Fibroblast of mammary gland (primary cell): ENCODE measurements at regions not wholly inside any gene's neighbourhood (a gene's known extent, or its start where the extent isn't known, plus 50 kb on each side); places are given as distances from the start of the nearest gene placed in this dataset.
"Not testable (repeated sequence)": the region's sequence is repeated elsewhere in the genome, so short reads cannot be mapped to it uniquely, and the experiment has no call there.

Source experiments
- DNase-seq: peaks from one replicate; pipeline ENCODE4 v3.0.0-alpha.2; 2010; ENCODE audit warnings: low read depth
- H3K4me3 ChIP-seq: 2 replicates; pipeline ENCODE4 v1.5.1; 2011; ENCODE audit warnings: low read depth, mild to moderate bottlenecking, low read length, moderate library complexity; ENCODE audit not compliant: control insufficient read depth
- TF ChIP-seq, protein P1 (sequence below): conservative IDR thresholded peaks from 2 replicates; pipeline ENCODE4 v1.5.1; 2011; ENCODE audit warnings: low read depth, low read length, inconsistent platforms; ENCODE audit not compliant: control insufficient read depth, insufficient read depth

DNA sequence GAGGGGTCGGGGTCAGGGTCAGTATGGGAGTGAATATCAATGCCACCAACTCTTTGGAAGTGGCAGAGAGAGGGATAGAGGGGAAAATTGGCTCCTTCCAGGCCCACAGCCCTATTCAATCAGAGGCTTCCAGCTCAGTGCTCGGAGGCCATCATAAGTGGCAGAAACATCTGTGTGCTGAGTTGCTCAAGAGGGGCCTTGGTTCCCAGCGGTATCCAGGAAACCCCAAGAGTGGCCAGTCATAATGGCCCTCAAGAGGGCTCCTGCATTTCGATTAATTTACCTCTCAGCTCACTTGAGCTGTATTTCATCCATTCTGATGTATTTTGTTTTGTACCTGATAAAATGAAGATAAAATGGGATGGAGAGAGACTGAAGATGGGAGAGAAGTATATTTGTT, 154.3 kb upstream of the EOLA2 start:
- H3K4me3 ChIP-seq, result no peak overlapping the region
- TF ChIP-seq, protein P1, sequence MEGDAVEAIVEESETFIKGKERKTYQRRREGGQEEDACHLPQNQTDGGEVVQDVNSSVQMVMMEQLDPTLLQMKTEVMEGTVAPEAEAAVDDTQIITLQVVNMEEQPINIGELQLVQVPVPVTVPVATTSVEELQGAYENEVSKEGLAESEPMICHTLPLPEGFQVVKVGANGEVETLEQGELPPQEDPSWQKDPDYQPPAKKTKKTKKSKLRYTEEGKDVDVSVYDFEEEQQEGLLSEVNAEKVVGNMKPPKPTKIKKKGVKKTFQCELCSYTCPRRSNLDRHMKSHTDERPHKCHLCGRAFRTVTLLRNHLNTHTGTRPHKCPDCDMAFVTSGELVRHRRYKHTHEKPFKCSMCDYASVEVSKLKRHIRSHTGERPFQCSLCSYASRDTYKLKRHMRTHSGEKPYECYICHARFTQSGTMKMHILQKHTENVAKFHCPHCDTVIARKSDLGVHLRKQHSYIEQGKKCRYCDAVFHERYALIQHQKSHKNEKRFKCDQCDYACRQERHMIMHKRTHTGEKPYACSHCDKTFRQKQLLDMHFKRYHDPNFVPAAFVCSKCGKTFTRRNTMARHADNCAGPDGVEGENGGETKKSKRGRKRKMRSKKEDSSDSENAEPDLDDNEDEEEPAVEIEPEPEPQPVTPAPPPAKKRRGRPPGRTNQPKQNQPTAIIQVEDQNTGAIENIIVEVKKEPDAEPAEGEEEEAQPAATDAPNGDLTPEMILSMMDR, result no peak
- DNase-seq, result no peak

DNA sequence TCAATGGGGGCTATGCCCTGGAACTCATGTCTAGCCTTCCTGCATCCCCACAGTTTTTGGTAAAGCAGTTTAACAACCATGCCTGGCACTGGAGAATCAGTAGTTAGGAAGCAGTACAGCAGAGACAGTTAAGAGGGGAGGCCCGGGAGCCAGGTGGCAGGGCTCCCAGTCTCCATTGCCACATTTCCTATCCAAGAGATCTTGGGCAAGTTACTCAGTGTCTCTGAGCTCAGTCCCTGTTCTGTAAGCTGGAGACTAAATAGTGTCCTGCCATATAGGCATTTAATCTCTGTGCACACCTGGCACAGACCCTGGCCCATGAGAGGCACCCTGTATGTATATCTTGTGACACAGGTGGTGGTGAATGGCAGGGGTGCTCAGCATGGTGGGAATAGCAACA, 156.1 kb upstream of the EOLA2 start:
- no peak overlapping the region for H3K4me3 ChIP-seq
- TF ChIP-seq, protein P1, result no peak
- DNase-seq, result no peak

DNA sequence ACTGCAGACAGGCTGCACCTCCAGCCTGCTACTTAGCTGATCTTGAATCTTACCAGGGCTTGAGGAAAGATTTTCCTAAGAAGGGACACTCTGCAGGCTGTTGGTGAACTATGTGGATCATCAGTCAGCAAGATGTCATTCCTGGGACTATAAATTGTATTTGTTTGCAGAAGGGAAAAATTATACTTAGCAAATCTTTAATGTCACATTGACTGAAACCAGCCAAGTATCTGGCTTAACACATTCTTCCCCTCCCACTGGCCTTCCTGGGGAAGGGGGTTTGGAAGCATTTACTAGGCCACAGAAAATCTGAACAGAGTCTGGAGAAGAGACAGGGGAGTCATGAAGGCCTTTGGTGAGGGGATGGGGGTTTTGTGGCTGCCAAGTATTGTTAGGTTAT, 156.7 kb upstream of the EOLA2 start:
- no peak overlapping the region for H3K4me3 ChIP-seq
- TF ChIP-seq, protein P1, result no peak
- DNase-seq, result no peak

DNA sequence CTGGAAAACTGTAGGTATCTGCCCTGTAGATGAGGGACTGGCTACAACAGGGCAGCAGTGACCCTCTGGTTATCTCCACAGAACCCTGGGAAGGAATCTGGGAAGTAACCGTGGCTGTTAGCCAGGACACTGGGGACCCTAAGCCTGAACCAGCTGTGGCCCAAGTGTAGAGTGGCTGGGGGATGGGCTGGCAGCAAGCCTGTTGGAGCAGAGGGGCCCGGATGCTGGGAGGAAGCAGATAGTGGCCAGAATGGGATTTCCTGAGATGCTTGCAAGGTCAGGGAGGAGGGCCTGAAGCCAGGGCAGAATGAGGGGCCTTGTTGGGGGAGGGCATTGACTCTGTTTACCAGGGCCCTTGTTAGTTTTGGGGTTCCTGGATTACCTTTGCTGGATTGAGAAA, 161.0 kb upstream of the EOLA2 start:
- no peak for DNase-seq
- no peak overlapping the region for H3K4me3 ChIP-seq
- TF ChIP-seq, protein P1, result no peak

DNA sequence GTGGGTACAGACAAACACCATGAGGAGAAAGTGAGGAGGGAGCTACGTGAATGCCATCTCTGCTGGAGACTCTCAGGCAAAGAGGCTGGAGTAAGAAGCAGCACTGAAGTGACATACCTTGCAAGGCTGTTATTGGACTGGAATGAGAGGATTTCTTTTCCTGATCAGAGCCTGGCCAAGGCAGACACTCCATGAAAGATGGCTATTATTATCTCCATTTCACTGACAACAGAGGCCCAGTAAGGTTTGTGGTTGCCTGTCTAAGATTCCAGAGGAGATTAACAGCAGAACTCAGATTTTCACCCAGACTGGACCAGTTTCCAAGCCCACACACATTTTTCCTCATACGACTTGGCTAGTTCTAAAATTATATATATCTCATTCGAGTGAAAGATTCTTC, 162.0 kb upstream of the EOLA2 start:
- DNase-seq, result no peak
- TF ChIP-seq, protein P1, result no peak
- no peak overlapping the region for H3K4me3 ChIP-seq

DNA sequence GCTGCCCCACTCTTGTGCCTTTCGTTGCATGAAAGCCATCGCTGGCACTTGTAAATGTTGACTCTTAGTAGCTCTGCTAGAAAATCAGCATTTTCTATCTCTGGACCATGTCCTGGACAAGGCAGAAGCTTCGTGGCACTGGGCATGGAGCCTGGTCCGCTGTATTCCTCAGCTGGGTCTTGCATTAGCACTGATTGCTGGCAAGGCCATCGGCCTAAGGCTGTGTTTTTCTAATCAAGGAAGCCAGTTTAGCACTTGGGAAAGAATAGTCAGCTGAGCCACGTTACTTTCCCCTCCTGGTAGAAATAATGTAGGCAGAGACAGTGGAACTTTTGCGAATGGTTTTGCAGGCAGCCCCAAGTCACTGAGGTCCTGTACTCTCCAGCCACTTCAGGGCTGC, 180.2 kb upstream of the EOLA2 start:
- TF ChIP-seq, protein P1, result no peak
- DNase-seq, result no peak
- H3K4me3 ChIP-seq, result no peak overlapping the region

DNA sequence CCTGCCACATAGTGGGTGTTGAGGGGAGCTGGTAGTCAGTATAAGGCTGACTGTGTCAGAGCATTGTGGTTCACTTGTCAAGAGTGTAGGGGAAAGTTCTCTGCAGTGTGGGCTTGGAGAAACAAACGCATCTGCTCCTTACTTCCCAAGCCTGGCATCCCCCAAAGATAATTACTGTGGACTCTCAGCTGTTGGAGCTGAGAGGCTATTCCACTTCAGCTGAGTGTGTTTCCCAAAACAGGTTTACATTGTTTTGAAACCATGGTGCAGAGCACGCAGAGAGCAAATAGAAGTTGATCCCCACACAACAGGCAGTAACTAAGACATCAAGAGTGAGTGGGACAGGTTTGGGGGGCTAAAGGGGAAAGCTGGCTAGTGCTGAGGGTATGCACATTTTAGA, 181.0 kb upstream of the EOLA2 start:
- TF ChIP-seq, protein P1, result no peak
- DNase-seq, result no peak
- no peak overlapping the region for H3K4me3 ChIP-seq

DNA sequence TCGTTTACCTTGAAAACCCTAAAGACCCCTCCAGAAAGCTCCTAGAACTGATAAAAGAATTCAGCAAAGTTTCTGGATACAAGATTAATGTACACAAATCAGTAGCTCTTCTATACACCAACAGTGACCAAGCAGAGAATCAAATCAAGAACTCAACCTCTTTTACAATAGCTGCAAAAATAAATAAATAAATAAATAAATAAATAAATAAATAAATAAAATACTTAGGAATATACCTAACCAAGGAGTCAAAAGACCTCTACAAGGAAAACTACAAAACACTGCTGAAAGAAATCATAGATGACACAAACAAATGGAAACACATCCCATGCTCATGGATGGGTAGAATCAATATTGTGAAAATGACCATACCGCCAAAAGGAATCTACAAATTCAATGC, 186.8 kb upstream of the EOLA2 start:
- DNase-seq, H3K4me3 ChIP-seq: not testable (repeated sequence)
